ENCODE measurements at regions not wholly inside any gene's neighbourhood (a gene's known extent, or its start where the extent isn't known, plus 50 kb on each side); places are given as distances from the start of the nearest gene placed in this dataset.

DNA sequence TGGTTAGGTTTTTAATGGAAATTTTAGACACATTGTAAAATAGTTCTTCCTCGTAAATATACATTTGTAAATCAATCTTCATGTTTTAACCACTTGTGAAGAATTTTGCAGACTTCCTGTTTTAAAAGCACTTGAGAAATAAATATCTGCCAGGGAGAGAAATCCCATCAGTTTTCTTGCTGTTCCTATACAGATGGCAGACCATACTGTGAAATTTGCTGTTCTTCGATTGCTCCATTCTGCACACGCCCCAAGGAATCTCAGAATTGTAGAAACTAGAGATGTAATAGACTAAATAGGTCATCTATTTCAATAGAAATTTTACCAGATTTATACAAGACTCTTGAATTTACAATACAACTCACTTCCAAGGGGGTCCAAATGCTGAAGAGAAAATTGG lies 75.8 kb upstream of the PIK3C3 start:
- DNase-seq (no peak), ATAC-seq (ENCODE audit: low FRiP score in 2 of 2) (no peak)
- 79 to 84% methylated on average over 3 of the region's 3 CpGs for WGBS, 2 donors
- Histone ChIP-seq H3K9me3 (no peaks in the 10 kb centered on the region), H3K4me1 (no peaks in the 10 kb centered on the region), H3K27me3 (no peaks in the 10 kb centered on the region), H3K27ac (no peak overlapping the region), H3K4me3 (no peak overlapping the region), H3K36me3 (no peaks in the 10 kb centered on the region)
- no peak for TF ChIP-seq POLR2A (IDR thresholded peaks at IDR 0.05)
- TF ChIP-seq, protein P1, sequence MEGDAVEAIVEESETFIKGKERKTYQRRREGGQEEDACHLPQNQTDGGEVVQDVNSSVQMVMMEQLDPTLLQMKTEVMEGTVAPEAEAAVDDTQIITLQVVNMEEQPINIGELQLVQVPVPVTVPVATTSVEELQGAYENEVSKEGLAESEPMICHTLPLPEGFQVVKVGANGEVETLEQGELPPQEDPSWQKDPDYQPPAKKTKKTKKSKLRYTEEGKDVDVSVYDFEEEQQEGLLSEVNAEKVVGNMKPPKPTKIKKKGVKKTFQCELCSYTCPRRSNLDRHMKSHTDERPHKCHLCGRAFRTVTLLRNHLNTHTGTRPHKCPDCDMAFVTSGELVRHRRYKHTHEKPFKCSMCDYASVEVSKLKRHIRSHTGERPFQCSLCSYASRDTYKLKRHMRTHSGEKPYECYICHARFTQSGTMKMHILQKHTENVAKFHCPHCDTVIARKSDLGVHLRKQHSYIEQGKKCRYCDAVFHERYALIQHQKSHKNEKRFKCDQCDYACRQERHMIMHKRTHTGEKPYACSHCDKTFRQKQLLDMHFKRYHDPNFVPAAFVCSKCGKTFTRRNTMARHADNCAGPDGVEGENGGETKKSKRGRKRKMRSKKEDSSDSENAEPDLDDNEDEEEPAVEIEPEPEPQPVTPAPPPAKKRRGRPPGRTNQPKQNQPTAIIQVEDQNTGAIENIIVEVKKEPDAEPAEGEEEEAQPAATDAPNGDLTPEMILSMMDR (IDR thresholded peaks at IDR 0.05), result no peak

DNA sequence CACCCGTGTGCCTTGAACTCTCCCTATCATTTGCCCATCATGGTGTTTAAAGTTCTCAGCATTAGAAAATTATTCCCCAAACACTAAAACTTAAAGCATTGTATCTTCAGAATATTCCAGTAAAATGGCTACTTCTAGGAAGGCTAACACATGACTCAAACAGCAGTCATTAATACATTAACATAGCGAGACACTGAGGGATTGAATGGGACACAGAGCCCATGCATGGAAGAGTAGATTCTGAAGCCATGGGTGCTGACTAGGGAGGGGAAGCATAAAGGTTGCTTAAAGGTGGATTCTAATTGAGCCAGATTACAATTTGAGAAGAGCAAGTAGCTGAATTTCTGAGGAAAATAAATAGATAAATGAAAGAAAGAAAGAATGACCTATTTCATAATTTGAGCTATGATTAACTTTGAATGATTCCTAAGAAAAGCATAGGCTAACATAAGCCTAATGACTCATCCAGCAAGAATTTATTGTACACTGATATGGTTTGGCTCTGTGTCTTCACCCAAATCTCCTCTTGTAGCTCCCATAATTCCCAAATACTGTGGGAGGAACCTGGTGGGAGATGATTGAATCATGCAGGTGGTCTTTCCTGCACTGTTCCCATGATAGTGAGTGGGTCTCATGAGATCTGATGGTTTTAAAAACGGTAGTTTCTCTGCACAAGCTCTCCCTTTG lies 79.8 kb upstream of the PIK3C3 start:
- 80 to 88% methylated on average over 3 of the region's 3 CpGs for WGBS, 2 donors
- no peak for TF ChIP-seq POLR2A (IDR thresholded peaks at IDR 0.05)
- ATAC-seq (ENCODE audit: low FRiP score in 2 of 2) (no peak), DNase-seq (no peak)
- Histone ChIP-seq H3K4me3 (no peak overlapping the region), H3K27ac (no peak overlapping the region), H3K9me3 (no peaks in the 10 kb centered on the region), H3K36me3 (no peaks in the 10 kb centered on the region), H3K27me3 (no peaks in the 10 kb centered on the region), H3K4me1 (no peaks in the 10 kb centered on the region)

DNA sequence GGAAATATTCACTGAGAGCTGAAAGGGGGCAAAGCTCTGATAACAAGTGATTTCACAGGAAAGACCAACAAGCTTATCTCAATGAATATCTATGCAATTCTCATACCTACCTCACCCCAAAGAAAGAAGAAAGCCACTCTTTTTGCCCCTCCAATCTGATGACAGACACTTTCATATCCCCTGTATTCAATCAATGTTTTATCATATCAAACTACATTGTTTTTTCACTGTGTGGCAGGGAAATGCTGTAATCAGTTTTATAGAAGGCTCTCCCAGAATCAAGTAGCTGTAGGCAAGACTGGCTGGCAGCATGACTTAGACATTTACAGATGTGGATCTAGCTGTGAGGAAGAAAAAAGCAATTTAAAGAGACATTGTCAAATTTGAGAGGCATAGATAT lies 81.3 kb upstream of the PIK3C3 start:
- H3K4me1 ChIP-seq, result no peaks in the 10 kb centered on the region
- TF ChIP-seq, protein P1 (IDR thresholded peaks at IDR 0.05), result no peak
- TF ChIP-seq POLR2A (IDR thresholded peaks at IDR 0.05) (no peak), EP300 (IDR thresholded peaks at IDR 0.05) (no peak), POLR2AphosphoS5 (IDR thresholded peaks at IDR 0.05) (no peak)

DNA sequence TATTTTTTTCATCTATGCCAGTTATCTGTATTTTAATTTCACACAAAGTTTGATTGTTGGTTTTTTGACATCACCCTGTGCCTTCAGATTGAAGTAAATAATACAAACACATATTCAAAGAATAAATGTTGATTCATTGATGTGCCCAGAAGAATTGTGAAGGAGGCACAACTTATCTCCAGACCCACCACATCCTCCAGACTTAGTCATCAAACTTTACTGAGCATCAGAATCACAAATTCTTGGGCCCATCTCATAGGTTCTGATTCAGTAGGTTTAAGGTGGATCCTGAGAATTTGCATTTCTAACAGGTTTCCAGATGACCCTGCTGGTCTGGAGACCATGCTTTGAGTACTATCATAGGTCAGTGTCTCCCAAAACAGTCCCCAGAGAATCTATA lies 82.8 kb upstream of the PIK3C3 start:
- DNase-seq, result no peak
- no peak for TF ChIP-seq POLR2AphosphoS5 (IDR thresholded peaks at IDR 0.05)
- TF ChIP-seq, protein P1 (IDR thresholded peaks at IDR 0.05), result no peak
- Histone ChIP-seq H3K9me3 (no peaks in the 10 kb centered on the region), H3K36me3 (no peaks in the 10 kb centered on the region), H3K4me1 (no peaks in the 10 kb centered on the region), H3K27me3 (no peaks in the 10 kb centered on the region), H3K27ac (no peak overlapping the region), H3K4me3 (no peak overlapping the region)
- no peak for ATAC-seq (ENCODE audit: low FRiP score in 2 of 2)

More for the DNA sequence above, 81.3 kb upstream of the PIK3C3 start:
- Histone ChIP-seq H3K36me3 (no peaks in the 10 kb centered on the region), H3K27me3 (no peaks in the 10 kb centered on the region), H3K27ac (no peak overlapping the region), H3K4me3 (no peak overlapping the region), H3K9me3 (no peaks in the 10 kb centered on the region)
- ATAC-seq (ENCODE audit: low FRiP score in 2 of 2) (no peak), DNase-seq (no peak)

DNA sequence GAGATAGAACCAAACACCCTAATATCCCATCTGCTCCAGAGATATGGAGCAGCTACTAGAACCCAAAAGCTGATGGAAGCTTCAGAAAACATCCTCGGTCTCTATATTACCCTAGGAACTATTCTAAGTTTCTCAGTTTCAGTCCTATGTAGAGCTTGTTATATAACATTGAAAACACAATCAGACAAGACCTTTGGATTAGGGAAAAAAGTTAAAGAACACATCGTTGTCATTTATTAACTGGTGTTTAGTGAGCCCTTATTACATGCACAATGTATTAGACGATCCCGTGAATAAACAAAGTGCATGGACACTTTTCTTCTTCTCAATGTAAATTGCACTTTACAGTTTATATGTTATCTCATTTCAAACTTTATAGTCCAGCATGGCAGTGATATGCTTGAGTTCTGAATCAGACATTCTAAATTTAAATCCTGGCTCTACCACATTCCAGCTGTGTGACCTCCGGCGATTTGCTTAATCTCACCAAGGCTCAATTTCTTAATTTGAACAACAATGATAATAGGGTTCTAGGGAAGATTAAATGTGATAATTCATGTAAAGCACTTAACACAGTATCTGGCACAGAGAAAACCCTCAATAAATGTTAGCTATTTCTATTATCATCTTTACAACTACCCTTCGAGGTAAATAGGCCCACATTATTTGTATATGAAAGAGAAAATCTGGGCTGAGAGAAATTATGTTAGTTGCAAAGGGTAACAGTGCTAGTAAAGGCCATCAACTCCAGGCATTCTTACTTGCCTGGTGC lies 83.6 kb upstream of the PIK3C3 start:
- H3K9me3 ChIP-seq, result no peaks in the 10 kb centered on the region
- no peak overlapping the region for H3K4me3 ChIP-seq
- 82 to 84% methylated on average over 7 of the region's 7 CpGs for WGBS, 2 donors
- ATAC-seq (ENCODE audit: low FRiP score in 2 of 2) (no peak), DNase-seq (no peak)
- no peaks in the 10 kb centered on the region for H3K4me1 ChIP-seq
- no peaks in the 10 kb centered on the region for H3K36me3 ChIP-seq
- no peak for TF ChIP-seq POLR2A (IDR thresholded peaks at IDR 0.05)
- TF ChIP-seq, protein P1 (IDR thresholded peaks at IDR 0.05), result no peak
- no peak for TF ChIP-seq EP300 (IDR thresholded peaks at IDR 0.05)
- TF ChIP-seq POLR2AphosphoS5 (IDR thresholded peaks at IDR 0.05), result no peak
- no peak overlapping the region for H3K27ac ChIP-seq
- H3K27me3 ChIP-seq, result no peaks in the 10 kb centered on the region
